ENCODE measurements at regions not wholly inside any gene's neighbourhood (a gene's known extent, or its start where the extent isn't known, plus 50 kb on each side); places are given as distances from the start of the nearest gene placed in this dataset.
"Not testable (repeated sequence)": the region's sequence is repeated elsewhere in the genome, so short reads cannot be mapped to it uniquely, and the experiment has no call there.

GRCh38 chr4:173698557-173699262, 168.7 kb upstream of the HAND2 start:
- DNase-seq: no peak

GRCh38 chr4:173697840-173698239, 167.8 kb upstream of the HAND2 start:
- no peak for DNase-seq
- ATAC-seq: no peak

More at GRCh38 chr4:173698557-173699262, 168.7 kb upstream of the HAND2 start:
- no peak for ATAC-seq

DNA sequence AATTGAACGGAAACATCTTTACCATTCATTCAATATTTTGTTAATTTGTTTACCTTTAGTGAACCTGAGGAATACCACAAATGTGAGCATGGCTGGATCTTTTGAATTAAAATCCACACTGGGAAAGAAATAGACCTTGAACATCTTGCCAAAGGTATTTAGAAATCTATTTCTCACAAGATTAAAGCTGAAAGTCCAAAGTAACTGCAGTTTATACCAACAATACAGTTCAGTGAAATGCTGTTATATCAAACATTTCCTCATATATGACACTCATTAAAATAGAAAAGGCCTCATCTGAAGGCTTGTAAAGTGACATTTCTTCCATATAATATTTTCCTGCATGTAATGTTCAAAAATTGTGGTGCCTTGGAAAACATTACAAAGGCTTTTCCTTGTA, 166.5 kb upstream of the HAND2 start:
- DNase-seq (no peak), ATAC-seq (no peak)

DNA sequence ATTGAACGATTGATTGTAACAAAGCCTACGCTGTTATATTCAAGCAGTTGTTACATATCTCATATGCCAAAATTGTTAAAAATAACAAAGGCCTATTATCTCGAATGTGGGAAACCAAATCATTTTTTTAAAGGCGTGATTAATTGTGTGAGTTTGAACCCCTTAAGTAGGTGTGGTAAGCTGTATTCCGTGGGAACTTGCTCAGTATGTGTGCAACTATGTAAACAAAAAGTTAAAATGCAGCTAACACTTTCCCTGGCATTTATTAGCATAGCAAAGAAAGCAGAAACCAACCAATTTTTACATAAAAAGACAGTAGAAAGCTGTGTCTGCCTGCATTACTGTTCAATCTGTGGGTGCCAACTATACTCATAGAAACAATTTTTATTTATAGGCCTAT, 166.0 kb upstream of the HAND2 start:
- no peak for ATAC-seq
- no peak for DNase-seq

GRCh38 chr4:173685831-173686210, 155.8 kb upstream of the HAND2 start:
- no peak for DNase-seq
- no peak for ATAC-seq

- no peak for ATAC-seq
- DNase-seq: no peak
Measured at GRCh38 chr4:173685165-173685830, 155.3 kb upstream of the HAND2 start.

DNA sequence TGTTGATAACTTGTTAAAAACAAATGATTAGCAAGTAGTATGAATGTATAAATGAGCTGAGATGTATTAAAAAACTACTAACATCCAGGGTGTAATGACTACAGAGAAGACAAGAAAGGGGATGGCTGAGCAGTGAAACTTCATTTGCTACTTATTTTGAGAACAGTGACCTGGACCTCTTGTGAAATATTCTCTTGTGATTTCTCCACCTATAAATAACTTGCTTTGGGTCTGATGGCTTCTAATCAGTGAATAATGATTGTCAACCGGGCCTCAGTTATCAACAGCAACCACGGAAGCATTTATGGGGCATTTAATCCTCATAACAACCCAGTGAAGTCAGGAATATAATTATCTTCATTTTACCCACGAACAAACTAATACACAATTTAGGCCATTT, 154.2 kb upstream of the HAND2 start:
- ATAC-seq (no peak), DNase-seq (no peak)

DNA sequence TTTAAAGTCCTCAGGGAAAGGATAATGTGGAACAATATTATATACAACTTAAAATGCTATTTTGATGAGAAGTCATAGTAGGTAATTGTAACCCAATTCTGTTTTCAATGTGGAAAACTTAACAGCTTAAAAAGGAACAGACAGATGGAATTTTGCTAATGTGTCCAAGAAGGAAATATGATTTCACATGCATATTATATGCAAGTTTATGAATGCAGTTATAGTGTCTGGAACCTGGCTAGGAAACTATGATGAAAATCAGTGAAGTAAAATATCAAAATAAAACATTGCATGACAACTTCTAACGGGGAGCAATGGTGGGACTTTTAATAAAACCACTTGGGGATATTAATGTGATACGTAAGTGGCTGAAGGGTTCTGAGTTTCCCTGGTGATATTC, 152.6 kb upstream of the HAND2 start:
- no peak for DNase-seq
- no peak for ATAC-seq

DNA sequence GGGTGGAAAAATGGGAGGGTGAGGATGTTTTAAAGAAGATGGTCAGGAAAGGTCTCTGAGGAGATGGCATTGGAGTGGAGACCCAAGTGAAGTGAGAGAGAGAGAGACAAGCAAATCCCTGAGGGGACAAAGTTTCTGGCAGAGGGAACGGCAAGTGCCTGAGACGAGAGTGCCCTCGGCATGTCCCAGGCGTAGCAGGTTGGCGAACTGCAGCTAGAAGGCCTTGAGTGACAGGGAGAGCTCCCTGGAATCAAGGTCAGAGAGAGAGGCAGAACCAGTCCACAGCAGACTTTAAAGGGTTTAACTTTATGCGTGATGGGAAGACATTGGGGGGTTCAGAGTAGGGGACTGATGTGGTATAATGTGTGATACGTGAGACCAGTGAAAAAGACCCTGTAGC, 150.2 kb upstream of the HAND2 start:
- no peak for ATAC-seq
- DNase-seq: no peak

DNA sequence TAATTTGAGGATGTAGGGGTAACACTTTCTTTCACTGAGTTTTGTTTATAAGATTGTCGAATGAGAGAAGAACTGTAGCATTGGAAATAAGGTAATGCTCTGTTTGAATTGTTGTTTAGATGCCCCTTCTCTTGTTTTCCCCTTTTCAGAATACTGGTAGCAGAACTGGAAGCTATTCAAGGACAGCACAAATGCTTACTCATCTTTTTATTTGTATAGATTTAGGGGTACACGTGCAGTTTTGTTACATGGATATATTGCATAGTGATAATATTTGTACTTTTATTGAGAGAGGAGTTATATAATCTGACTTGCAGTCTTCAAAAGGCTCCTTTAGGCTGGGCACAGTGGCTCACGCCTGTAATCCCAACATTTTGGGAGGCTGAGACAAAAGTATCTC, 145.4 kb upstream of the HAND2 start:
- no peak for ATAC-seq
- DNase-seq: no peak

- ATAC-seq (no peak), DNase-seq (no peak)
Measured at GRCh38 chr4:173669460-173670179, 139.6 kb upstream of the HAND2 start.

DNA sequence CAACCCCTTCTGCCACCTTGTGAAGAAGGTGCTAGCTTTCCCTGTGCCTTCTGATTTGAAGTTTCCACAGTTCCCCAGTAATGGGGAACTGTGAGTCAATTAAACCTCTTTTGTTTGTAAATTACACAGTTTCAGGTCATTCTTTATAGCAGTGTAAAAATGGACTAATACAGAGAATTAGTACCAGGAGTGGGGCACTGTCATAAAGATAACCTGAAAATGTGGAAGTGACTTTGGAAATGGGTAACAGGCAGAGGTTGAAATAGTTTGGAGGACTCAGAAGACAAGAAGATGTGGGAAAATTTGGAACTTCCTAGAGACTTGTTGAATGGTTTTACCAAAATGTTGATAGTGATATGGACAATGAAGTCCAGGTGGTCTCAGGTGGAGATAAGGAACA, 131.0 kb upstream of the HAND2 start:
- DNase-seq: no peak
- no peak for ATAC-seq

DNA sequence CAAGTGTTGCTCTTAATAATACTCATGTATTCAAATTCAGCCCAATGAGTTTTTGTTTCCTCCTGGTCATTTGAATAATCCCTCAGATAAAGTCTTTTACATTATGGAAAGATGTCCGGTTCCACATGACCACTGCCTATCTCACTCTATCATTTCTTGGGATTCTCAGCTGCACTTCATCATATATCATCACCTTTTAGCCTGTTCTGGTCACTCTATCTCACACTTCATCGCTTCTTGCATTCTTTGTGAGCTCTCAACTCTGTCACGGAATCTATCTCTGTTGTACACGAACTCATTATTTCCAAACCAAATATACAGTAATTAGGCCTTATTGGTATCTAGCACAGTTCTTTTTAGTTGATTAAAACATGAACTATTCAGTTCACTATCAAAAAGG, 126.9 kb upstream of the HAND2 start:
- no peak for ATAC-seq
- DNase-seq: no peak

GRCh38 chr4:173652283-173652931, 122.4 kb upstream of the HAND2 start:
- DNase-seq (no peak), ATAC-seq (no peak)

- no peak for DNase-seq
- ATAC-seq: no peak
Measured at GRCh38 chr4:173651651-173652282, 121.7 kb upstream of the HAND2 start.

DNA sequence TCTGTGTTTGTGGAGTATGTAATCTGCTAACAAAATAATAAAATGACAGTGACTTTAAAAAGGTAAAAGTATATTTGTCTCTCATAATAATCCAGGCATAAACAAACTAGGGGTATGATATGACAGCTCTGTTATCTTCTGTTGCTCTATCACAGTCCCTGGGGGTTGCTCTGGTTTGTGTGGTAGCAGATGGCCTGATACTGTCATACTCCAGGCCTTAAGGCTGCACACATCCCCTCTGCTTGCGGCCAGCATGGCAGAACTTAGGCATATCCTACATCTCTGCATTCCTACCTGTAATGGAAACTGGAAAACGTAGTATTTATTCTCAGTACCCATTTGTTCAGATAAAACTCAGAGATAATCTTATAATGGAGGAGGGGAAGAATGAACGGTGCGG, 117.9 kb upstream of the HAND2 start:
- DNase-seq (no peak), ATAC-seq (no peak)

GRCh38 chr4:173642509-173642908, 112.5 kb upstream of the HAND2 start:
- no peak for ATAC-seq
- DNase-seq: no peak

- no peak for DNase-seq
- no peak for ATAC-seq
Measured at GRCh38 chr4:173635395-173635794, 105.4 kb upstream of the HAND2 start.

DNA sequence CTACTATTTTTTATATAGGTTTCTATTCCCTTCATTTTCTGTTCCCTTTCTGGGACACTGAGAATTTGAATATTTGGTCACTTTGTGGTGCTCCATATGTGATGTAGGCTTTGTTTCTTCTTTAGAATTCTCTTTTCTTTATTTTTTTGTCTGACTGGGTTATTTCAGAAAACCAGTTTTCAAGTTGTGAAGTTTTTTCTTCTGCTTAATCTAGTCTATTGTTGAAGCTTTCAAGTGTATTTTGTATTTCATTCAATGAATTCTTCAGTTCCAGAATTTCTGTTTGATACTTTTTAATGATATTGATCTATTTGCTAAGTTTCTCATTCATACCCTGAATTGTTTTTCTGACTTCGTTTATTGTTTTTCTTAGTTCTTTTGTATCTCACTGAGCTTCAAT, 96.2 kb upstream of the HAND2 start:
- ATAC-seq: no peak
- no peak for DNase-seq

DNA sequence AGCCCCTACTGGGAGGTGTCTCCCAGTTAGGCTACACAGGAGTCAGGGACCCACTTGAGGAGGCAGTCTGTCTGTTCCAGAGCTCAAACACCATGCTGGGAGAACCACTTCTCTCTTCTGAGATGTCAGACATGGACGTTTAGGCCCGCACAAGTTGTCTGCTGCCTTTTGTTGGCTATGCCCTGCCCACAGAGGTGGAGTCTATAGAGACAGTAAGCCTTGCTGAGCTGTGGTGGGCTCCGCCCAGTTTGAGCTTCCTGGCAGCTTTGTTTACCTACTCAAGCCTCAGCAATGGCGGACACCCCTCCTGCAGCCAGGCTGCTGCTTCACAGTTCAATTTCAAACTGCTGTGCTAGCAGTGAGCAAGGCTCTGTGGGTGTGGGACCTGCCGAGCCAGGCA, 88.6 kb upstream of the HAND2 start:
- not testable (repeated sequence) for ATAC-seq, DNase-seq

GRCh38 chr4:173609158-173609557, 79.1 kb upstream of the HAND2 start:
- no peak for ATAC-seq
- DNase-seq: no peak

DNA sequence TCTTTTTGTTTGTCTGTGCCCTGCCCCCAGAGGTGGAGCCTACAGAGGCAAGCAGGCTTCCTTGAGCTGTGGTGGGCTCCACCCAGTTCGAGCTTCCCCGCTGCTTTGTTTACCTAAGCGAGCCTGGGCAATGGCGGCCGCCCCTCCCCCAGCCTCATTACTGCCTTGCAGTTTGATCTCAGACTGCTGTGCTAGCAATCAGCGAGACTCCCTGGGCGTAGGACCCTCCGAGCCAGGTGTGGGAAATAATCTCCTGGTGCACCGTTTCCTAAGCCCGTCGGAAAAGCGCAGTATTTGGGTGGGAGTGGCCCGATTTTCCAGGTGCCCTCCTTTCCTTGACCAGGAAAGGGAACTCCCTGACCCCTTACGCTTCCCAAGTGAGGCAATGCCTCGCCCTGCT, 78.6 kb upstream of the HAND2 start:
- not testable (repeated sequence) for DNase-seq, ATAC-seq

All from stimulated activated naive CD8-positive, alpha-beta T cell treated with anti-CD3 and anti-CD28 coated beads, Interleukin-15, Interleukin-2, amounts not matched to agents 100 U/mL and 50 U/mL, for 24 hours (primary cell).